ENCODE measurements at regions not wholly inside any gene's neighbourhood (a gene's known extent, or its start where the extent isn't known, plus 50 kb on each side); places are given as distances from the start of the nearest gene placed in this dataset.

- H3K4me1 ChIP-seq (replicated peaks in 1 of 4; ENCODE audit: control insufficient read depth in 3 of 4, insufficient read depth in 4 of 4, low read length in 3 of 4) = no peaks in the 10 kb centered on the region
- no peak overlapping the region for H3K23ac ChIP-seq (ENCODE audit: insufficient read length)
- no peak overlapping the region for H4K5ac ChIP-seq (ENCODE audit: insufficient read length, low read depth, low read length)
- TF ChIP-seq JUND (IDR thresholded peaks at IDR 0.05; ENCODE audit: low read length) (no peak), SP4 (IDR thresholded peaks at IDR 0.05; ENCODE audit: low read length) (no peak), SIN3A (conservative IDR thresholded peaks at IDR 0.05 in 1 of 2, IDR thresholded peaks at IDR 0.05 in 1 of 2; ENCODE audit: low read depth in 1 of 2, low read length in 2 of 2) (no peak), CTBP2 (IDR thresholded peaks at IDR 0.05; ENCODE audit: borderline replicate concordance, insufficient read depth, insufficient read length, low read length) (no peak), HDAC2 (IDR thresholded peaks at IDR 0.05; ENCODE audit: borderline replicate concordance in 1 of 2, low read depth in 2 of 2, low read length in 2 of 2) (no peak), TAF1 (IDR thresholded peaks at IDR 0.05; ENCODE audit: low read depth, low read length) (no peak), HDAC6 (IDR thresholded peaks at IDR 0.05; ENCODE audit: low read depth, low read length) (no peak), NANOG (IDR thresholded peaks at IDR 0.05; ENCODE audit: insufficient read depth, low read depth, low read length, poor library complexity, severe bottlenecking) (no peak), SP1 (IDR thresholded peaks at IDR 0.05; ENCODE audit: low read depth, low read length) (no peak), EP300 (IDR thresholded peaks at IDR 0.05; ENCODE audit: borderline replicate concordance in 1 of 2, low read depth in 2 of 2, low read length in 2 of 2) (no peak), POLR2A (IDR thresholded peaks at IDR 0.05; ENCODE audit: control extremely low read depth in 1 of 2, low read depth in 2 of 2, low read length in 2 of 2) (no peak)
- H3K27me3 ChIP-seq (replicated peaks in 1 of 4; ENCODE audit: control insufficient read depth in 3 of 4, extremely low read depth in 1 of 4, insufficient read depth in 3 of 4, low read length in 3 of 4) = no peaks in the 10 kb centered on the region
- H4K8ac ChIP-seq (ENCODE audit: extremely low read depth, insufficient read depth, low read length) = no peak overlapping the region
- no peaks in the 10 kb centered on the region for H3K79me2 ChIP-seq (ENCODE audit: control insufficient read depth in 1 of 2, insufficient read depth in 2 of 2, low read length in 2 of 2)
- no peak overlapping the region for H2BK12ac ChIP-seq (ENCODE audit: low read depth, low read length)
- no peak overlapping the region for H2BK20ac ChIP-seq (ENCODE audit: low read length)
- H2BK5ac ChIP-seq (ENCODE audit: low read depth, low read length) = no peak overlapping the region
- no peak overlapping the region for H3K4me3 ChIP-seq (ENCODE audit: extremely low read depth in 1 of 4, insufficient read depth in 2 of 4, low read depth in 3 of 4, low read length in 4 of 4)
- POLR2A ChIA-PET (ENCODE audit: partially characterized antibody) = no interaction called here
- H3K56ac ChIP-seq (replicated peaks; ENCODE audit: insufficient read length, low read depth, low read length) = no peak overlapping the region
- CTCF ChIA-PET (ENCODE audit: partially characterized antibody) = interaction anchor here (1.0 to 1.4 kb wide), 2 partner anchors 25 kb away, joined by 3 to 6 read pairs; no protein-coding TSS in a partner anchor
- no peak overlapping the region for H3K27ac ChIP-seq (ENCODE audit: low read depth, low read length)
- H3K14ac ChIP-seq (ENCODE audit: insufficient read length) = no peak overlapping the region
- no peaks in the 10 kb centered on the region for H3K36me3 ChIP-seq (ENCODE audit: control insufficient read depth in 2 of 4, insufficient read depth in 4 of 4, low read length in 3 of 4)
- no peak overlapping the region for H3K4ac ChIP-seq (replicated peaks; ENCODE audit: insufficient read length, low read depth, low read length)
- FAIRE-seq = no peak
- H3K23me2 ChIP-seq (ENCODE audit: low read depth, low read length) = no peaks in the 10 kb centered on the region
- no peak overlapping the region for H4K91ac ChIP-seq (replicated peaks; ENCODE audit: insufficient read length, low read length)
- H3K79me1 ChIP-seq (ENCODE audit: low read depth, low read length) = no peaks in the 10 kb centered on the region
- no peaks in the 10 kb centered on the region for H4K20me1 ChIP-seq (replicated peaks in 1 of 2; ENCODE audit: control insufficient read depth in 1 of 2, insufficient read depth in 2 of 2, low read length in 2 of 2)
- no peak for DNase-seq (ENCODE audit: low read depth in 1 of 2, low spot score in 2 of 2)
- no peak overlapping the region for H3K4me2 ChIP-seq (ENCODE audit: insufficient read depth in 1 of 2, low read depth in 2 of 2, low read length in 2 of 2)
- 92% methylated on average over 1 of the region's 1 CpG; no CpG with 5 or more reads in 1 of the 2 experiments for WGBS, 2 experiments (ENCODE audit: extremely low coverage in 1 of 2, insufficient coverage in 1 of 2, insufficient read length in 1 of 2, insufficient replicate concordance in 2 of 2, low coverage in 1 of 2, low lambda C conversion rate in 2 of 2, missing lambda C conversion rate in 1 of 2)
- H3K9me3 ChIP-seq (ENCODE audit: insufficient read depth in 2 of 2, low read depth in 1 of 2, low read length in 1 of 2) = no peaks in the 10 kb centered on the region; a peak in 1 of 4 replicates
- no peak overlapping the region for H3K18ac ChIP-seq (ENCODE audit: extremely low read depth, low read length)
- H3K9ac ChIP-seq (replicated peaks in 1 of 4; ENCODE audit: extremely low read depth in 1 of 4, low read depth in 3 of 4, low read length in 3 of 4) = no peak overlapping the region
- H2BK15ac ChIP-seq (ENCODE audit: low read length) = no peak overlapping the region
- no peak overlapping the region for H2BK120ac ChIP-seq (replicated peaks; ENCODE audit: low read depth, low read length)
- no peak overlapping the region for H2AK5ac ChIP-seq (ENCODE audit: low read depth, low read length)
- H2AFZ ChIP-seq (ENCODE audit: low read length) = no peak overlapping the region
These were observed 64.5 kb upstream of the ZNF280D start for GRCh38 chr15:56797720-56798275.
